ENCODE measurements at regions not wholly inside any gene's neighbourhood (a gene's known extent, or its start where the extent isn't known, plus 50 kb on each side); places are given as distances from the start of the nearest gene placed in this dataset.
A peak's percentile ranks its signal among the peaks of the same experiment; 100 is the strongest.

- DNase-seq, result no peak
Measured at GRCh38 chr5:10009802-10010201, 239.9 kb downstream of the ATPSCKMT start.

- DNase-seq, result no peak
Measured at GRCh38 chr5:9987101-9987500, 262.6 kb downstream of the ATPSCKMT start.

GRCh38 chr5:9977070-9977469, 272.6 kb downstream of the ATPSCKMT start:
- no peak for DNase-seq

GRCh38 chr5:9976621-9977020, 273.1 kb downstream of the ATPSCKMT start:
- no peak for DNase-seq

- no peak for DNase-seq
Measured at GRCh38 chr5:9972059-9972458, 277.6 kb downstream of the ATPSCKMT start.

- no peak for DNase-seq
Measured at GRCh38 chr5:9971301-9971700, 278.4 kb downstream of the ATPSCKMT start.

GRCh38 chr5:9958914-9959313, 290.8 kb downstream of the ATPSCKMT start:
- no peak for DNase-seq

- no peak for DNase-seq
Measured at GRCh38 chr5:9957214-9957613, 292.5 kb downstream of the ATPSCKMT start.

GRCh38 chr5:9956725-9957124, 293.0 kb downstream of the ATPSCKMT start:
- DNase-seq, result no peak

- no peak for DNase-seq
Measured at GRCh38 chr5:9955586-9955985, 294.1 kb downstream of the ATPSCKMT start.

GRCh38 chr5:9954869-9955268, 294.8 kb downstream of the ATPSCKMT start:
- no peak for DNase-seq

GRCh38 chr5:9953691-9954090, 296.0 kb downstream of the ATPSCKMT start:
- DNase-seq, result no peak

GRCh38 chr5:9951865-9952516, 297.7 kb downstream of the ATPSCKMT start:
- DNase-seq, result no peak

GRCh38 chr5:9947944-9948343, 301.7 kb downstream of the ATPSCKMT start:
- DNase-seq, result no peak

GRCh38 chr5:9947225-9947714, 302.4 kb downstream of the ATPSCKMT start:
- DNase-seq, result peak; percentile 87

GRCh38 chr5:9932770-9933169, 302.6 kb upstream of the TAS2R1 start:
- peak; percentile 35 for DNase-seq

GRCh38 chr5:9930156-9930555, 300.0 kb upstream of the TAS2R1 start:
- no peak for DNase-seq

- DNase-seq, result no peak
Measured at GRCh38 chr5:9928326-9928725, 298.2 kb upstream of the TAS2R1 start.

- peak; percentile 38 for DNase-seq
Measured at GRCh38 chr5:9927521-9927997, 297.4 kb upstream of the TAS2R1 start.

GRCh38 chr5:9927106-9927505, 297.0 kb upstream of the TAS2R1 start:
- DNase-seq, result peak; percentile 72

- peak; percentile 93 for DNase-seq
Measured at GRCh38 chr5:9924614-9925013, 294.5 kb upstream of the TAS2R1 start.

GRCh38 chr5:9922719-9923118, 292.6 kb upstream of the TAS2R1 start:
- DNase-seq, result no peak

GRCh38 chr5:9920697-9921096, 290.5 kb upstream of the TAS2R1 start:
- no peak for DNase-seq

- DNase-seq, result no peak
Measured at GRCh38 chr5:9919306-9920030, 289.3 kb upstream of the TAS2R1 start.
